ENCODE measurements at regions not wholly inside any gene's neighbourhood (a gene's known extent, or its start where the extent isn't known, plus 50 kb on each side); places are given as distances from the start of the nearest gene placed in this dataset.

- TF ChIP-seq NR2F2 (IDR thresholded peaks at IDR 0.05) (no peak), RAD21 (IDR thresholded peaks at IDR 0.05) (no peak), HNF4A (conservative IDR thresholded peaks at IDR 0.05) (no peak), EGR1 (IDR thresholded peaks at IDR 0.05; ENCODE audit: low read depth in 2 of 2) (no peak), MAX (IDR thresholded peaks at IDR 0.05) (no peak), YY1 (IDR thresholded peaks at IDR 0.05) (no peak)
- 93% methylated on average over 2 of the region's 2 CpGs for WGBS
- H3K27me3 ChIP-seq (ENCODE audit: control insufficient read depth in 4 of 4, insufficient read depth in 4 of 4, low read length in 3 of 4) = no peaks in the 10 kb centered on the region
- no peaks in the 10 kb centered on the region for H3K36me3 ChIP-seq (ENCODE audit: control insufficient read depth in 4 of 4, insufficient read depth in 3 of 4, low read depth in 1 of 4, low read length in 3 of 4)
- peaks cover 0 to 2% (median under 1%) of the 10 kb centered on the region in 4 donors for H3K9me3 ChIP-seq (ENCODE audit: control insufficient read depth in 4 of 4, low read length in 3 of 4)
- DNase-seq (ENCODE audit: low spot score) = no peak
- no peak overlapping the region for H3K9ac ChIP-seq (ENCODE audit: low read depth in 1 of 2, low read length in 2 of 2)
- H3K27ac ChIP-seq (ENCODE audit: low read depth in 1 of 2, low read length in 2 of 2) = no peak overlapping the region
- no peak overlapping the region for H3K4me3 ChIP-seq (ENCODE audit: low read depth in 1 of 3, low read length in 3 of 3)
- H3K4me1 ChIP-seq (ENCODE audit: control insufficient read depth in 4 of 4, insufficient read depth in 4 of 4, low read length in 3 of 4) = no peaks in the 10 kb centered on the region
Observed at GRCh38 chr1:229896306-229896705, 170.7 kb upstream of the GALNT2 start.

GRCh38 chr1:229896861-229897260, 170.2 kb upstream of the GALNT2 start:
- no peaks in the 10 kb centered on the region for H3K4me1 ChIP-seq (ENCODE audit: control insufficient read depth in 4 of 4, insufficient read depth in 4 of 4, low read length in 3 of 4)
- H3K27me3 ChIP-seq (ENCODE audit: control insufficient read depth in 4 of 4, insufficient read depth in 4 of 4, low read length in 3 of 4) = no peaks in the 10 kb centered on the region
- H3K9ac ChIP-seq (ENCODE audit: low read depth in 1 of 2, low read length in 2 of 2) = no peak overlapping the region
- H3K9me3 ChIP-seq (ENCODE audit: control insufficient read depth in 4 of 4, low read length in 3 of 4) = peaks cover 0 to 2% (median under 1%) of the 10 kb centered on the region in 4 donors
- no peak for DNase-seq (ENCODE audit: low spot score)
- H3K4me3 ChIP-seq (ENCODE audit: low read depth in 1 of 3, low read length in 3 of 3) = no peak overlapping the region
- 90% methylated on average over 5 of the region's 5 CpGs for WGBS
- no peak overlapping the region for H3K27ac ChIP-seq (ENCODE audit: low read depth in 1 of 2, low read length in 2 of 2)
- H3K36me3 ChIP-seq (ENCODE audit: control insufficient read depth in 4 of 4, insufficient read depth in 3 of 4, low read depth in 1 of 4, low read length in 3 of 4) = no peaks in the 10 kb centered on the region
- TF ChIP-seq MAX (IDR thresholded peaks at IDR 0.05) (no peak), JUND (IDR thresholded peaks at IDR 0.05) (no peak), RAD21 (IDR thresholded peaks at IDR 0.05) (no peak), GABPA (IDR thresholded peaks at IDR 0.05 in 1 of 2, conservative IDR thresholded peaks at IDR 0.05 in 1 of 2) (no peak), NR2F2 (IDR thresholded peaks at IDR 0.05) (no peak), TAF1 (conservative IDR thresholded peaks at IDR 0.05) (no peak), RXRA (IDR thresholded peaks at IDR 0.05) (no peak), EGR1 (IDR thresholded peaks at IDR 0.05; ENCODE audit: low read depth in 2 of 2) (no peak), REST (IDR thresholded peaks at IDR 0.05) (no peak), ATF3 (IDR thresholded peaks at IDR 0.05) (no peak), ZBTB33 (IDR thresholded peaks at IDR 0.05) (no peak), FOXA1 (IDR thresholded peaks at IDR 0.05) (no peak), CTCF (IDR thresholded peaks at IDR 0.05; ENCODE audit: low read depth, low read length, missing input control) (no peak), YY1 (IDR thresholded peaks at IDR 0.05) (no peak), HNF4A (conservative IDR thresholded peaks at IDR 0.05) (no peak), SP1 (IDR thresholded peaks at IDR 0.05) (no peak), HNF4G (IDR thresholded peaks at IDR 0.05) (no peak), FOXA2 (IDR thresholded peaks at IDR 0.05) (no peak)

All from liver (tissue), 8 donors.